ENCODE measurements at regions not wholly inside any gene's neighbourhood (a gene's known extent, or its start where the extent isn't known, plus 50 kb on each side); places are given as distances from the start of the nearest gene placed in this dataset.

DNA sequence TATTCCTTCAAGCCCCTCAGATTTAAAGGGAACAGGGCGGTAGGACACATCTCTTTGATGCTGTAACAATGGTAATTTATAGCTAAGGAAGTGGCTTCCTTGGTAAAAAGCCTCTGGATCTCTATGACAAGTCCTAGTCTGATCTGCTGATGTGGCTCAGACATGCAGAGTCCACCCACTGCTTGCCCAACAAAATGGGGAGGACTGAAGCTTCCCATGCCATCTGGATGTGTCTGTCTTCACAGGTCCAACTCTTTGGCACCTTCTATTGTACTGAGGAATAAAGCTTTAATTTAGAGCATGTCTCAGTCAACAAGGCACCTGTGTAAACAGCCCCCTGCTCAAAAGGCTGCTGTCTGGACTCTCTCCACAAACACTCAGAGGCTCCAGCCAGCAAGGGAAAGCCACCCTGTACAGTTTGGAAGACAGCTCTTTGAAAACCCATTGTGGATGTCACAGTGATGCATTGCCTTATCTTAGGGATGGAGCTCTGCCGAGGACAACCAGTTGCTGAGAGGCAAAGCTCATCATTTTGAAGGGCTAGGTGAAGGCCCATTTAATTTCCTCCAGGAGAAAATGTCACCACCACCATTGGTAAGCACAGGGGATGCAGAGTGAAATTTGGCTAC lies 348.6 kb upstream of the GRM7 start:
- intact Hi-C loops (cut with DNase I), result no loop called here
- TF ChIP-seq POLR2A (IDR thresholded peaks at IDR 0.05) (no peak), EP300 (IDR thresholded peaks at IDR 0.05) (no peak)
- TF ChIP-seq, protein P1, sequence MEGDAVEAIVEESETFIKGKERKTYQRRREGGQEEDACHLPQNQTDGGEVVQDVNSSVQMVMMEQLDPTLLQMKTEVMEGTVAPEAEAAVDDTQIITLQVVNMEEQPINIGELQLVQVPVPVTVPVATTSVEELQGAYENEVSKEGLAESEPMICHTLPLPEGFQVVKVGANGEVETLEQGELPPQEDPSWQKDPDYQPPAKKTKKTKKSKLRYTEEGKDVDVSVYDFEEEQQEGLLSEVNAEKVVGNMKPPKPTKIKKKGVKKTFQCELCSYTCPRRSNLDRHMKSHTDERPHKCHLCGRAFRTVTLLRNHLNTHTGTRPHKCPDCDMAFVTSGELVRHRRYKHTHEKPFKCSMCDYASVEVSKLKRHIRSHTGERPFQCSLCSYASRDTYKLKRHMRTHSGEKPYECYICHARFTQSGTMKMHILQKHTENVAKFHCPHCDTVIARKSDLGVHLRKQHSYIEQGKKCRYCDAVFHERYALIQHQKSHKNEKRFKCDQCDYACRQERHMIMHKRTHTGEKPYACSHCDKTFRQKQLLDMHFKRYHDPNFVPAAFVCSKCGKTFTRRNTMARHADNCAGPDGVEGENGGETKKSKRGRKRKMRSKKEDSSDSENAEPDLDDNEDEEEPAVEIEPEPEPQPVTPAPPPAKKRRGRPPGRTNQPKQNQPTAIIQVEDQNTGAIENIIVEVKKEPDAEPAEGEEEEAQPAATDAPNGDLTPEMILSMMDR (IDR thresholded peaks at IDR 0.05), result no peak
- H3K9me3 ChIP-seq, result no peaks in the 10 kb centered on the region

DNA sequence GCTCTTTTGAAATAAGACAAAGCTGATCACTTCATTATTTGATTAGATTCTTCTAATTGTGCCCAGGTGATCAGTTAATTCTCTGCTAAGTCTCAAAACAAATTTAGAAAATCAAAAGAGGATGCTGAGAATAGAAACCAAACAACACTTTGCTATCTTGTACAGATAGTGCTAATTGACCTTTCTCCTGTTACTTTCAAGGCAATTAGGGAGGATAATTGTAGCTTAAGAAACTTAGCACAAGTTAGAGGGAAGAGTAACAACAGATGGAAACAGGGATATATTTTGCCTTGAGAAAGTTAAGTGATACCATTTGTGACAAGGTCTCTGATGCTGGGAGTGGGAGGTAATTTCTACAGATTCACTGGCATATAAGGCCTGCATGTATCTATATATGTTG lies 344.8 kb upstream of the GRM7 start:
- H3K27ac ChIP-seq, result no peak overlapping the region
- H3K36me3 ChIP-seq, result no peaks in the 10 kb centered on the region
- no peaks in the 10 kb centered on the region for H3K9me3 ChIP-seq
- no peaks in the 10 kb centered on the region for H3K4me1 ChIP-seq (ENCODE audit: insufficient read depth)
- DNase-seq, result no peak
- TF ChIP-seq POLR2A (IDR thresholded peaks at IDR 0.05), result no peak
- TF ChIP-seq, protein P1 (IDR thresholded peaks at IDR 0.05), result no peak
- H3K27me3 ChIP-seq, result no peaks in the 10 kb centered on the region
- intact Hi-C loops (cut with DNase I), result no loop called here
- H3K4me3 ChIP-seq, result no peak overlapping the region

More for the DNA sequence above, 348.6 kb upstream of the GRM7 start:
- no peak for DNase-seq
- Histone ChIP-seq H3K4me3 (no peak overlapping the region), H3K27ac (no peak overlapping the region), H3K4me1 (ENCODE audit: insufficient read depth) (no peaks in the 10 kb centered on the region), H3K27me3 (no peaks in the 10 kb centered on the region), H3K36me3 (no peaks in the 10 kb centered on the region)
- WGBS, 3 donors, result 77 to 85% (median 80%) methylated on average over 2 of the region's 2 CpGs

DNA sequence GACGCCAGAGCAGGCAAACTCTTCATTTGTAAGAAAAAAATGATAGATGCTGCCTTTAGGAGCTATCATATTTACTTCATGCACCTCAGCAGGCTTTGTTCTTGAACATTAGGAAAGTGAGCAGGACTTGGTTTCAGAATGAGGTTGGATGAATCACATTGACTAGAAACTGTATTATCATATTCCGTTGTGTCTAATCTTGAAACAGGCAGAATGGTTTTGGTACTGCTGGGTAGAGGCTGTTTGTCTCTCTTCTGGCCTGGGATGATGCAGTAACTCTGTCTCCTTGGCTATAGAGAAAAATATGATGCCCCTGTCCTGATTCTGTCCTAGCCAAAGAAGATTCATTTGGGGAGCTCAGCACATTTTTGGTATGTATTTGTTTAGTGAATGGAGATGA lies 344.2 kb upstream of the GRM7 start:
- WGBS, 3 donors, result 40 to 77% (median 77%) methylated on average over 2 of the region's 2 CpGs
- TF ChIP-seq, protein P1 (IDR thresholded peaks at IDR 0.05), result no peak
- TF ChIP-seq EP300 (IDR thresholded peaks at IDR 0.05), result no peak
- no peak for TF ChIP-seq POLR2A (IDR thresholded peaks at IDR 0.05)
- Histone ChIP-seq H3K4me1 (ENCODE audit: insufficient read depth) (no peaks in the 10 kb centered on the region), H3K27me3 (no peaks in the 10 kb centered on the region), H3K27ac (no peak overlapping the region), H3K9me3 (no peaks in the 10 kb centered on the region), H3K4me3 (no peak overlapping the region), H3K36me3 (no peaks in the 10 kb centered on the region)
- DNase-seq, result no peak
- intact Hi-C loops (cut with DNase I), result no loop called here

DNA sequence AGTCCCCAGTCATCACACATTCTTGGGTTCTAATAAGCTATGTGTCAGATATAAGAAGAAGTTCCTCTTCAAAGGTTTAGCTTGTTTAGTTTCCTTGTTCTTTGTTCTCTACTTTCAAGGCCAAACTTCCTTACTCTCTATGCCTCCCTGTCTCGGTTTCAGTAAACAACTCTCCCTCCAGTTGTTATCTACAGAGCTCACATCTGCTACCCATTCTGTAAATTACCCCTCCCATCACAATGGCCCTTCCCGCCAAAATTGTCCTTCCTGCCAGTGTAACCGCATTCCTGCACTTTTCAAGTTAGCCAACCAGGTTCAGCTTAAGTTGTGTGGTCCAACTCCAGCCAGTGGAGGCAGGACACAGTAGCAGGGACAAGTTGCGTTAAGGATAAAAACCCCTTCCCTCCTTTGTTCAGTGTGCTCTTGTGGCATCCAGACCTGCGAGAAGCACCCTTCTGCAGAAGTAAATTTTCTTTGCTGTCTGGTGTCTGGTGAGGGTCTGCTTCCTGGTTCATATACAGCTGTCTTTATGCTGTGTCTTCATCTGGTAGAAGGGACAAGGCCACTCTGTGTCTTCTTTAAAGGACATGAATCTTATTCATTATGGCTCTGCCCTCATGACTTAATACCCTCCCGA lies 342.1 kb upstream of the GRM7 start:
- 41 to 58% (median 46%) methylated on average over 6 of the region's 6 CpGs for WGBS, 3 donors
- no peak overlapping the region for H3K4me3 ChIP-seq
- no peaks in the 10 kb centered on the region for H3K27me3 ChIP-seq
- DNase-seq, result peak in 2 of 5 donors; percentile 19 to 43
- no peak for TF ChIP-seq POLR2A (IDR thresholded peaks at IDR 0.05)
- TF ChIP-seq, protein P1 (IDR thresholded peaks at IDR 0.05), result no peak
- TF ChIP-seq EP300 (IDR thresholded peaks at IDR 0.05), result no peak
- intact Hi-C loops (cut with DNase I), result no loop called here
- no peaks in the 10 kb centered on the region for H3K36me3 ChIP-seq
- no peaks in the 10 kb centered on the region for H3K9me3 ChIP-seq
- no peak overlapping the region for H3K27ac ChIP-seq
- no peaks in the 10 kb centered on the region for H3K4me1 ChIP-seq (ENCODE audit: insufficient read depth)
